ENCODE measurements at regions not wholly inside any gene's neighbourhood (a gene's known extent, or its start where the extent isn't known, plus 50 kb on each side); places are given as distances from the start of the nearest gene placed in this dataset.

GRCh38 chr4:8701126-8702019 lies 108.8 kb downstream of the CPZ start:
- POLR2A ChIA-PET, result no interaction called here
- Mint-ChIP-seq H3K4me3 (no peak overlapping the region), H3K4me1 (no peaks in the 10 kb centered on the region), H3K27me3 (peaks cover 7 to 13% of the 10 kb centered on the region in 2 donors), H3K36me3 (no peaks in the 10 kb centered on the region), H3K9me3 (no peaks in the 10 kb centered on the region), H3K27ac (no peak overlapping the region)
- Histone ChIP-seq H3K27me3 (ENCODE audit: insufficient read depth, low read length, poor library complexity, severe bottlenecking) (no peaks in the 10 kb centered on the region), H3K27ac (ENCODE audit: low read depth, low read length) (no peak overlapping the region), H3K9me3 (ENCODE audit: low read length) (no peaks in the 10 kb centered on the region), H3K4me3 (ENCODE audit: low read length) (no peak overlapping the region), H3K4me1 (ENCODE audit: insufficient read depth, low read length) (no peaks in the 10 kb centered on the region), H3K36me3 (ENCODE audit: insufficient read depth, low read length) (no peaks in the 10 kb centered on the region)
- CTCF ChIA-PET, result no interaction called here
- no peak for DNase-seq

GRCh38 chr4:8700531-8700930 lies 108.0 kb downstream of the CPZ start:
- Mint-ChIP-seq H3K27me3 (peaks cover 7 to 13% of the 10 kb centered on the region in 2 donors), H3K27ac (no peak overlapping the region), H3K9me3 (no peaks in the 10 kb centered on the region), H3K36me3 (no peaks in the 10 kb centered on the region), H3K4me3 (no peak overlapping the region), H3K4me1 (no peaks in the 10 kb centered on the region)
- Histone ChIP-seq H3K36me3 (ENCODE audit: insufficient read depth, low read length) (no peaks in the 10 kb centered on the region), H3K27ac (ENCODE audit: low read depth, low read length) (no peak overlapping the region), H3K4me1 (ENCODE audit: insufficient read depth, low read length) (no peaks in the 10 kb centered on the region), H3K9me3 (ENCODE audit: low read length) (no peaks in the 10 kb centered on the region), H3K27me3 (ENCODE audit: insufficient read depth, low read length, poor library complexity, severe bottlenecking) (no peaks in the 10 kb centered on the region), H3K4me3 (ENCODE audit: low read length) (no peak overlapping the region)
- POLR2A ChIA-PET, result no interaction called here
- CTCF ChIA-PET, result no interaction called here
- DNase-seq, result no peak

- H3K4me3 ChIP-seq (ENCODE audit: low read length), result no peak overlapping the region
- H3K27ac ChIP-seq (ENCODE audit: low read depth, low read length), result no peak overlapping the region
- no peak overlapping the region for H3K4me3 Mint-ChIP-seq
- peaks cover 0 to 2% (median 0%) of the 10 kb centered on the region in 5 donors for H3K9me3 Mint-ChIP-seq
- H3K27ac Mint-ChIP-seq, result no peak overlapping the region
- ChIA-PET POLR2A (no interaction called here), CTCF (no interaction called here)
- no peaks in the 10 kb centered on the region for H3K36me3 ChIP-seq (ENCODE audit: insufficient read depth, low read length)
- no peaks in the 10 kb centered on the region for H3K4me1 ChIP-seq (ENCODE audit: insufficient read depth, low read length)
- DNase-seq, result no peak
- H3K36me3 Mint-ChIP-seq, result no peaks in the 10 kb centered on the region
- no peaks in the 10 kb centered on the region for H3K27me3 ChIP-seq (ENCODE audit: insufficient read depth, low read length, poor library complexity, severe bottlenecking)
- H3K4me1 Mint-ChIP-seq, result no peaks in the 10 kb centered on the region
- peaks cover 7 to 13% of the 10 kb centered on the region in 2 donors for H3K27me3 Mint-ChIP-seq
- H3K9me3 ChIP-seq (ENCODE audit: low read length), result no peaks in the 10 kb centered on the region
Measured at GRCh38 chr4:8699479-8700145, 107.0 kb downstream of the CPZ start.

DNA sequence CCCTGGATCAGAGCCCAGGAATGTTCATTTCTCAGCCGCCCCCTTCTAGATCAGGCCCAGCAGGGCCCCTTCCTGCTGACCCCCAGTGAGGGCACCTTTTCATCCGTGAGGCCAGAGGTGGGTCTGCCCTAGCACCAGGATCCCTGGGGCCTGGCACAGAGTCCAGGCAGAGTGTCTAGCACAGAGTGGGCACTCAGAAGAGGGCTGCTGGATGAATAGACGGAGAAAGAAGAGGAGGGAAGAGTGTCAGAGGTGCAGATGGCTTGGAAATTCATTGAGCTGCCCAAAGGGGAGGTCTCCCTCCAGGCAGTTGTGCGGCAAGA lies 106.5 kb downstream of the CPZ start:
- no peak overlapping the region for H3K4me3 Mint-ChIP-seq
- ChIA-PET POLR2A (no interaction called here), CTCF (no interaction called here)
- H3K4me1 ChIP-seq (ENCODE audit: insufficient read depth, low read length), result no peaks in the 10 kb centered on the region
- H3K4me3 ChIP-seq (ENCODE audit: low read length), result no peak overlapping the region
- no peaks in the 10 kb centered on the region for H3K4me1 Mint-ChIP-seq
- H3K9me3 Mint-ChIP-seq, result peaks cover 0 to 2% (median 0%) of the 10 kb centered on the region in 5 donors
- H3K27me3 ChIP-seq (ENCODE audit: insufficient read depth, low read length, poor library complexity, severe bottlenecking), result no peaks in the 10 kb centered on the region
- no peak for DNase-seq
- no peaks in the 10 kb centered on the region for H3K36me3 Mint-ChIP-seq
- no peak overlapping the region for H3K27ac ChIP-seq (ENCODE audit: low read depth, low read length)
- peaks cover 7 to 13% of the 10 kb centered on the region in 2 donors for H3K27me3 Mint-ChIP-seq
- no peaks in the 10 kb centered on the region for H3K36me3 ChIP-seq (ENCODE audit: insufficient read depth, low read length)
- H3K27ac Mint-ChIP-seq, result no peak overlapping the region
- H3K9me3 ChIP-seq (ENCODE audit: low read length), result no peaks in the 10 kb centered on the region

- peaks cover 7 to 13% of the 10 kb centered on the region in 2 donors for H3K27me3 Mint-ChIP-seq
Measured at GRCh38 chr4:8698341-8699062, 105.9 kb downstream of the CPZ start.

DNA sequence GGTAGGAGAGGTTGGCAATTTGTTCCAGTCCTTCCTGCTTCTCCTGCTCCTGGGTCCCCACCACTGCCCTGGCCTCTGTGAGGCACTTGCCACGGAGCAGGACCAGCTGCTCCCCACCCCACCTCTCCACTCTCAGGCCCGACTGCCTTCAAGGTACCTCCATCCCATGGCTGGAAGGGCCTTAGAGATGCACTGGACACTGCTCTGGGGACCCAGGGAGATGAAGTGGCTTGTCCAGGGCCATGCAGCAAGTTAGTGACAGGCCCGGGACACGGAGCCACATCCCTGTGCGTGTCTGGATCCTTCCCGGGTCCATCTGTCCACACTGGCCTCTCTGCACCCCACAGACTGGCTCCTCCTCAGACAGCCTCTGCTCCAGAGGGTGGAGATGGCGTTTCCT lies 105.3 kb downstream of the CPZ start:
- H3K4me1 Mint-ChIP-seq, result no peaks in the 10 kb centered on the region
- peaks cover 0 to 2% (median 0%) of the 10 kb centered on the region in 5 donors for H3K9me3 Mint-ChIP-seq
- Histone ChIP-seq H3K9me3 (ENCODE audit: low read length) (no peaks in the 10 kb centered on the region), H3K27ac (ENCODE audit: low read depth, low read length) (no peak overlapping the region), H3K4me3 (ENCODE audit: low read length) (no peak overlapping the region), H3K36me3 (ENCODE audit: insufficient read depth, low read length) (no peaks in the 10 kb centered on the region), H3K4me1 (ENCODE audit: insufficient read depth, low read length) (no peaks in the 10 kb centered on the region), H3K27me3 (ENCODE audit: insufficient read depth, low read length, poor library complexity, severe bottlenecking) (no peaks in the 10 kb centered on the region)
- peak overlapping the region in 1 of 8 donors; percentile 86 for H3K27ac Mint-ChIP-seq
- CTCF ChIA-PET, result no interaction called here
- POLR2A ChIA-PET, result no interaction called here
- no peak for DNase-seq
- peaks cover 8 to 13% of the 10 kb centered on the region in 2 donors for H3K27me3 Mint-ChIP-seq
- H3K36me3 Mint-ChIP-seq, result no peaks in the 10 kb centered on the region
- no peak overlapping the region for H3K4me3 Mint-ChIP-seq

More at GRCh38 chr4:8698341-8699062, 105.9 kb downstream of the CPZ start:
- DNase-seq, result no peak
- Histone ChIP-seq H3K27me3 (ENCODE audit: insufficient read depth, low read length, poor library complexity, severe bottlenecking) (no peaks in the 10 kb centered on the region), H3K9me3 (ENCODE audit: low read length) (no peaks in the 10 kb centered on the region), H3K4me1 (ENCODE audit: insufficient read depth, low read length) (no peaks in the 10 kb centered on the region), H3K36me3 (ENCODE audit: insufficient read depth, low read length) (no peaks in the 10 kb centered on the region), H3K27ac (ENCODE audit: low read depth, low read length) (no peak overlapping the region), H3K4me3 (ENCODE audit: low read length) (no peak overlapping the region)
- CTCF ChIA-PET, result no interaction called here
- H3K4me1 Mint-ChIP-seq, result no peaks in the 10 kb centered on the region
- no peak overlapping the region for H3K4me3 Mint-ChIP-seq
- POLR2A ChIA-PET, result no interaction called here
- no peaks in the 10 kb centered on the region for H3K36me3 Mint-ChIP-seq
- peaks cover 0 to 2% (median 0%) of the 10 kb centered on the region in 5 donors for H3K9me3 Mint-ChIP-seq
- no peak overlapping the region for H3K27ac Mint-ChIP-seq

GRCh38 chr4:8696369-8697127 lies 104.0 kb downstream of the CPZ start:
- H3K4me3 ChIP-seq (ENCODE audit: low read length), result no peak overlapping the region
- no peaks in the 10 kb centered on the region for H3K4me1 Mint-ChIP-seq
- H3K27ac ChIP-seq (ENCODE audit: low read depth, low read length), result no peak overlapping the region
- H3K36me3 Mint-ChIP-seq, result no peaks in the 10 kb centered on the region
- H3K9me3 Mint-ChIP-seq, result peaks cover 0 to 2% (median 0%) of the 10 kb centered on the region in 5 donors
- ChIA-PET POLR2A (no interaction called here), CTCF (no interaction called here)
- H3K36me3 ChIP-seq (ENCODE audit: insufficient read depth, low read length), result no peaks in the 10 kb centered on the region
- DNase-seq, result no peak
- no peaks in the 10 kb centered on the region for H3K27me3 ChIP-seq (ENCODE audit: insufficient read depth, low read length, poor library complexity, severe bottlenecking)
- peaks cover 5 to 13% of the 10 kb centered on the region in 2 donors for H3K27me3 Mint-ChIP-seq
- no peaks in the 10 kb centered on the region for H3K4me1 ChIP-seq (ENCODE audit: insufficient read depth, low read length)
- no peaks in the 10 kb centered on the region for H3K9me3 ChIP-seq (ENCODE audit: low read length)
- no peak overlapping the region for H3K27ac Mint-ChIP-seq
- no peak overlapping the region for H3K4me3 Mint-ChIP-seq

Measured in CD8-positive, alpha-beta memory T cell (primary cell).